ENCODE measurements at regions not wholly inside any gene's neighbourhood (a gene's known extent, or its start where the extent isn't known, plus 50 kb on each side); places are given as distances from the start of the nearest gene placed in this dataset.

- no peak for DNase-seq
Measured at GRCh38 chr13:62333466-62333865, 917.8 kb upstream of the PCDH20 start.

DNA sequence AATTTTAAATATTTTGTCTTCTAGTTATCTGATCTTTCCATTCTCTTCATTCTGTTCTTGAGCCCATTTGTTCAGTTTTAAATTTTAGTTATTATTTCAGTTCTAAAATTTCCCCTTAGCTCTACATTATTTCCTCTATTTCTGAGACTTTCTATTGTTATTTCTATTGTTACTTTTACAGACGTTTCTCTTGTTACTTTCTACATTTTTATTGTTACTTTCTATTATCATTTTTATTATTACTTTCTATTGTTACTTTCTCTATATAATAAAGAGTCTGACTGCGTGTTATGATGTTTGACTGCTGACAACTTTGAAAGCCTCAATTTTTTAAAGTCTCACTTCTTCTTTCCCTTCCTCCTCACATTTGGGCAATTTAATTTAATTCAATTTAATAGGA is 915.7 kb upstream of the PCDH20 start:
- DNase-seq = no peak

- no peak for DNase-seq
Measured at GRCh38 chr13:62327367-62327766, 911.7 kb upstream of the PCDH20 start.

DNA sequence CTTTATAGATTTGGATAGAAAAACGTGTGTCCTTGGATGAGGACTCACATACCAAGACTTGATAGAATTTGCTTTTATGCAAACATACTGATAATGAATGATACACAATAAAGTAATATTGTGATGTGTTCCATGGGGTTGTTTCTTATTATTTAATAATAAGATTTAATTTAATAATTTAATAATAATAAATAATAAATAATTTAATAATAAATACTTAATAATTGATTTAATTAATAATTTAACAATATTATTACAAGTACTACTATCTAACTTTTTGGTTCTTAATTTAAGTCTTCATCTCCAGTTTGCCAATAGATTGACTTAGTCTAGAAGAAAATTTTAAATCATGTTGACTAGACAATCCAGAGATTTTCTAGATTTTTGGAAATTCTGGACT is 909.2 kb upstream of the PCDH20 start:
- no peak for DNase-seq

GRCh38 chr13:62321895-62322294 is 906.2 kb upstream of the PCDH20 start:
- DNase-seq = no peak

DNA sequence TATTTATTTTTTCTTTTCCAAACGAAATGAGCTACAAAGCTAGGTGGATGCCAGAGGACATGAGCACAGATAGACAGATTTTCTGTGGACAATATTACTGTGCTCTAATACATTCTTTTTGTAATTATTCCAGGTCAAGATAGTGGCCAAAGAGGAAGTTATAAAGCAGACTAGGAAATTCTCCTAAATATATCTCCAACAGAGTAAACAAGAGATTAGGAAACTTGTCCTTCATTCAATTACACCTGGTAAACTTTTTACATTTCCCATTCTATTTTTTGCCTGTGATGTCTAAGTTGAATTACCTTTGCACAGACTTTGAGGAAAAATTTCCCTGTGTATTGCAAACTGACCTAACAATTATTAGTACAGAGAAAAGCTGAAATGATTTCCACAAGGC is 905.5 kb upstream of the PCDH20 start:
- no peak for DNase-seq

DNA sequence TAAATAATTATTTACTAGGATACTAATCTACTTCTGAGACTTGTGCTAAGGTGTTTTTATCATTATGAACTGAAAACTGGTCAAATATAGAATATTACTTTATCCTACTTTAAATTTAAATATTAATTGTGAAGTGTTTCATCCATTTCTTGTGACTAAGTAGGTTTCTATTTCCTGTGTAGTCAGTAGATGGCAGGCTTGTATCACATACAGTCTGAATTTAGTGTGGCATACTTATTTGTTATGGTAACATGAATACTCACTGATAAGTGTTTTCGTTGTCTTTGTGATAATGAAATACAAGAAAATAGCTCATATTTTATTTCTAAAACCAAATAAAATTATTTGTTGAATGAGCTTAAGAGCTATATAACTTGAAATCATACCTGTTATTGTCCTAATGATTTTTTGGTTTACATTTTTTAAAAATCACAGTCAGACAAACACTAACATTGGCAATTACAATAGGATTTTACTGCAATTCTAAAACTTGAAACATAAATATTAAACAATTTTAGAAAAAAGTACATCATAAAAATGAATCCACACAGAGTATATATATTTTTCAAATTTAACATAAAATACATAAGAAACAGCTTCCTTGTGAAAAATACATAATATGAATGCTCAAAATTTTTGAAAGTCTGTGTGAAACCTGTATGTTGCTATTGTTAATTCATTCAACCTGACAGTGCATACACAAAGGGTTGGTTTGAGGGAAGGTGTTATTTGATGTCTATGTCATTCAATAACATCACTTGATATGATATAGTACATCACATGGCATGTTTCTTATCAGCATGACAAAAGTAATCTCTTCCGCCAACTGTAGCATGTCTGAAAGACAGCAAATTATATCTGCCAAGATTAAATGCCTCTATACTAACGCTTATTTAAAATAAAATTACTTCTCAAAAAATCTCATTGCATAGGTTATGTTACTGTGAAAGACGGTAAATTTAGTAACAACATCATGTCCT is 904.8 kb upstream of the PCDH20 start:
- no peak for DNase-seq

- DNase-seq = no peak
Measured at GRCh38 chr13:62309904-62310303, 894.3 kb upstream of the PCDH20 start.

GRCh38 chr13:62305756-62306155 is 890.1 kb upstream of the PCDH20 start:
- DNase-seq = no peak

DNA sequence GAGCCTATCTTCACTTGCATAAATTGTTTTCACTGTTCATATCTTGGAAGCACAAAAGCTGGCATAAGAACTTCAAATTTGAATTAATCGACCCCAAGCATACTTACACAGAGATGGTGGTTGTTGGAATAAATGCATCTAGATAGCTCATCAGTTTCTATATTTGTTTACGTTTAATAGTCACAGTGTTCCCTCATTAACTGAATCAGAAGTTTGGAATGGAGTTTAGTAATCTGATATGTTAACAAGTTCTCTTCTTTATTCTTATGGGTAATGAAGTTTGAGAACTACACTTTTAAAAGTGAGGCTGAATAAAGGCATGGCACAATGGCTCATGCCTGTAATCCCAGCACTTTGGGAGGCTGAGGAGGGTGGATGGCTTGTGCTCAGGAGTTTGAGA is 886.7 kb upstream of the PCDH20 start:
- no peak for DNase-seq

DNA sequence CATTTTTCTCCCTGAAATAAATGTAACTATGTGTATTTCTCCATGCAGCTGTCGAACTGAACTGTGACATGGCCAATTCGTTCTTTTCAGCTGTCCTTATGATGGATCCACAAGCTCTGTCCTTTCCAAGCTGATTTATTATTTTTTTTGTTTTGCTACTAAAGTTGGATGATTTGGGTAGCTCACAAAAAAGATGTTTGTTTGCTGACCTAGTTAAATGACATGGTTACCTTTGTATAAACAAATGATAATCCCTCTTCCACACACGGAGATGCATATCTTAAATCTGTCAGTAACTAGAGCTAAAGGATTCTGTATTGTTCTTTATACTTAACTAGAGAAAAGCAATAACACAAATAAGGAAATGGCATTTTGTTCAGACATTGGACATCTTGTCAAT is 884.3 kb upstream of the PCDH20 start:
- no peak for DNase-seq

- DNase-seq = no peak
Measured at GRCh38 chr13:62296812-62297211, 881.2 kb upstream of the PCDH20 start.

DNA sequence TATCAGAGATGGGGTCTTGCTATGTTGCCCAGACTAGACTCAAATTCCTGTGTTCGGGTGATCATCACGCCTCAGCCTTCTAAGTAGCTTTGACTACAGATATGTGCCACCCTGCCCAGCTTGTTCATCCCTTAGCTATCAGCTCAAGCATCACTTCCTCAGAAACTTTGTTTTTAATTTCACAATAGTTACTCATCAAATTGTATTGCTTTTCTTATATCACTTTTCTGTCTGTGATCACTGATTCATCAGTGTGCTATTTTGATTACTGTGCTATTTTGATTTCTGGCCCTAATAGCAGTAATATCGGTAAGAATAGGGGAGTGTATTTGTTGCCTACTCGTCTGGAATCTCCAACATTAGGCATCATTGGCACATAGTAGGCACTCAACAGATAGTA is 878.6 kb upstream of the PCDH20 start:
- no peak for DNase-seq

DNA sequence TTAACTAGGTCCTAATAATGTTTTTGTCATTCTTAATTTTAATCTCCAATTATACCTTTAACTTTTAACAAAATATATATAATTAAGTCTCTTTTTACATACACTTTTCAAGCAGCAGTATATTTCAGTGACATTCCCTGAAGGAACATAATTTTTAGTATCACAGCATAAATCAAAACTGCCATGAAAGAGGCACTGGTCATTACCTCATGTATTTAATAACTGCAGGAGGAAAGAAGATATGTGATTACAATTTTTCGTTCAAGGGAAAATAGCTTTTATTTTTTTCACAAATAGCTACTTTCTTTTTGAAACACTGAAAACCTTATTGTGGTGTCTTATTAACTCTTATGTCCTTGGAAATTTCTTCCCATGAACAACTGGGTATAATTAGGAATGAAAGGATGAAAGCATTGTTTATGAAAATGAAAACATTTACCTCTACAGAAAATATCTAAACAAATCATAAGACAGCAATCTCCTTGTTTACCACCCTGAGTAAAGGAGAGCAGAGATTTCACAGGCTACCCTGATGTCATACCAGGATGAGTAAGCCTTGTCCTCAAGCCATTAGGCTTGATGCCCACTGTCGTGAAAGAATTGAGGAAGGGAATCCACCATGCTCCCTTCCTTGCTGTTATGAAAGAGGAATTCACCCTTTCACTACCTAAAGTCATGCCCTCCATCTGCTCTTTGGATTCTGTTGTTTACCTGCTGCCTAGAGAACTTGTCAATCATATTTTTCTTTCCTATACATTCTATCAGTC is 877.2 kb upstream of the PCDH20 start:
- no peak for DNase-seq

DNA sequence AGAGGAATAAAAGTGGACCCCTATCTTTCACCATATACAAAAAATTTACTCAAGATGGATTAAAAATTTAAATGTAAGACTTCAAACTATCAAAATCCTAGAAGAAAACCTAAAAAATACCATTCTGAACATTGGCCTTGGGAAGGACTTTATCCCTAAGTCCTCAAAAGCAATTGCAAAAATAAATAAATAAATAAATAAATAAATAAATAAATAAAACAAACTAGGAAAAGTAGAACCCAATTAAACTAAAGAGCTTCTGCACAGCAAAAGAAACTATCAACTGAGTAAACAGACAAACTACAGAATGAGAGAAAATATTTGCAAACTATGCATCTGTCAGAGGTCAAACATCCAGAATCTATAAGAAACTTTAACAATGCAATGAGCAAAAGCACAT is 874.9 kb upstream of the PCDH20 start:
- DNase-seq = no peak

GRCh38 chr13:62287764-62288163 is 872.1 kb upstream of the PCDH20 start:
- no peak for DNase-seq

DNA sequence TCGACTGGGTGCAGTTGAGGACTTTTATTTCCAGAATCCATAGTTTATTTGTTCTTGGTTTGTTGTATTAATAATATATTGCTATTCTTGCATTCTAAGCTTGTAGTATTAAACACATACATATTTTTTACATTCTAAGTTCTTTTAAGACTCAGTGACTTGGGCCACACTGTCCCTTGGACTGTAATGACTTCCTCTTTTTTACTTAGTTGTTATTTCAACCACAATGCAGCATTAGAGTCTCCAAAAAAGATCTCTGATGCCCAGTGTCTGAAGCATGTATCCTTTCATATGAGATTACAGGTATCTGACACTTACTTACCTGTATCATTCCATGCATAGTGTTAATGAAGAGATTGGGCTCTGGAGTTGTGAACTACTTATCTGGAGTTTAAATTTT is 864.9 kb upstream of the PCDH20 start:
- no peak for DNase-seq

- DNase-seq = no peak
Measured at GRCh38 chr13:62278271-62278670, 862.6 kb upstream of the PCDH20 start.

DNA sequence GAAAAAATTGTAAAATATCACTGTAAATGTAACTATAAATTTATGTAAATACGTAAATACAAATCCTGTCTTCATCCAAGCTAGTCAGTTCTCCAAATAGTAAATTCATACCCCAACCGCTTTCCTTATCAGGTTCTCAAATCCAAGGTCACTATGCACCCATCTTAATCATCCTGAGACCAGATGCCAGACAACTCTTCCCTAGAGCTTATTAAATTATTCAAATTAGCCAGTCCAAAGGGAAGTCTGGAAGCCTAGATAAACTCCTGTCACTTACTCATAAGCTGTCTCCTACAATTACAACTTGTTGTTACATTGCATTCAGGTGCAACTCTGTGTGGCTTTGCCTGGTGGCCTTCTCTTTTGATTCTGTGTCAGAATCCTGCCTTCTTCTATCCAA is 836.1 kb upstream of the PCDH20 start:
- DNase-seq = no peak

GRCh38 chr13:62250501-62251201 is 835.0 kb upstream of the PCDH20 start:
- no peak for DNase-seq

- DNase-seq = no peak
Measured at GRCh38 chr13:62246581-62246980, 830.9 kb upstream of the PCDH20 start.

DNA sequence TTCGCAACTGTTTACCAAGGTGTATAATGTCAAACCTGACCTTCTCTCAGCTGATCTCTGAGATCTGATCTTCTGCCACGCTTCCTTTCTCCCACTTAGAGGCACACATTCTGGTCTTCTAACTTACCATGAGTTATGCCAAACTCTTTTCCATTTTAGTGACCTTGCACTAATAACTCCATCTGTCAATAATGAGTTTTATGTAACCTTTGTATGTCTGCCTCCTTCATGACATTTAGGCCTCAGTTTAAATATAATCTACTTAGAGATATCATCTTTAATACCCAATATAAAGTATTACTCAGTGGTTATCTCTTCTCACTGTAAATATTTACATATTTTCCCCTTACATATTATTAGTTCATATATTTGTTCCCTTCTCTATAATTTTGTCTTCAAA is 827.5 kb upstream of the PCDH20 start:
- no peak for DNase-seq

All from right kidney (tissue), 1 donor.